Activated CD4-positive, alpha-beta T cell treated with anti-CD3 and anti-CD28 coated beads for 36 hours (primary cell): ENCODE measurements at regions not wholly inside any gene's neighbourhood (a gene's known extent, or its start where the extent isn't known, plus 50 kb on each side); places are given as distances from the start of the nearest gene placed in this dataset.
"Not testable (repeated sequence)": the region's sequence is repeated elsewhere in the genome, so short reads cannot be mapped to it uniquely, and the experiment has no call there.

Source experiments
- ATAC-seq: fragments of 200-7000 bp; cut with Tn5 transposase; one replicate; pipeline ENCODE4 v1.10.0; 2021; ENCODE audit warnings: mild to moderate bottlenecking, moderate library complexity
- CTCF ChIA-PET: fragments of 350-600 bp; sonication (Branson Sonifier 250); formaldehyde crosslinking; loops from one replicate; lab custom pipeline; 2021; ENCODE audit warnings: antibody characterized with exemption; lab: Charles Lee
- POLR2A ChIA-PET: fragments of 350-600 bp; sonication (Branson Sonifier 250); formaldehyde crosslinking; loops from one replicate; lab custom pipeline; 2021; ENCODE audit warnings: antibody characterized with exemption, inconsistent platforms; lab: Charles Lee
- DNase-seq: peaks from one replicate; pipeline ENCODE4 v3.0.0-alpha.2; 2020
- H3K27ac Mint-ChIP-seq: one replicate; pipeline ENCODE4 v1.8.0; 2021; ENCODE audit warnings: mixed read lengths
- H3K27me3 Mint-ChIP-seq: one replicate; pipeline ENCODE4 v1.8.0; 2021; ENCODE audit warnings: mixed read lengths
- H3K36me3 Mint-ChIP-seq: one replicate; pipeline ENCODE4 v1.8.0; 2021; ENCODE audit warnings: low read depth, mixed read lengths
- H3K4me1 Mint-ChIP-seq: one replicate; pipeline ENCODE4 v1.8.0; 2021; ENCODE audit warnings: mixed read lengths
- H3K4me3 Mint-ChIP-seq: one replicate; pipeline ENCODE4 v1.8.0; 2021; ENCODE audit warnings: mild to moderate bottlenecking, moderate library complexity, mixed read lengths
- H3K9me3 Mint-ChIP-seq: one replicate; pipeline ENCODE4 v1.8.0; 2021; ENCODE audit warnings: low read depth, mixed read lengths
- intact Hi-C, 2 experiments: fragments of 100-400 bp; cut with DNase I in 1 of 2; cut with micrococcal nuclease in 1 of 2; formaldehyde crosslinking; loops; one replicate each; pipeline versions ENCODE4 v1.14.2 to v1.15.1; 2022 to 2024; cut with DNase I, micrococcal nuclease

- Mint-ChIP-seq H3K27ac (no peak overlapping the region), H3K4me3 (no peak overlapping the region), H3K9me3 (no peaks in the 10 kb centered on the region), H3K4me1 (no peaks in the 10 kb centered on the region), H3K27me3 (no peaks in the 10 kb centered on the region), H3K36me3 (no peaks in the 10 kb centered on the region)
- ChIA-PET POLR2A (no interaction called here), CTCF (no interaction called here)
- intact Hi-C loops = no loop called here
- ATAC-seq = no peak
- DNase-seq = no peak
Measured at GRCh38 chr1:215287362-215287761, 204.8 kb downstream of the KCNK2 start.

- no peaks in the 10 kb centered on the region for H3K27me3 Mint-ChIP-seq
- ChIA-PET CTCF (no interaction called here), POLR2A (no interaction called here)
- no peaks in the 10 kb centered on the region for H3K36me3 Mint-ChIP-seq
- H3K9me3 Mint-ChIP-seq = peaks cover 4% of the 10 kb centered on the region
- intact Hi-C loops = no loop called here
- DNase-seq (no peak), ATAC-seq (no peak)
- no peak overlapping the region for H3K27ac Mint-ChIP-seq
- no peaks in the 10 kb centered on the region for H3K4me1 Mint-ChIP-seq
- H3K4me3 Mint-ChIP-seq = no peak overlapping the region
Measured at GRCh38 chr1:215290018-215290417, 207.5 kb downstream of the KCNK2 start.

GRCh38 chr1:215292932-215293331 lies 210.4 kb downstream of the KCNK2 start:
- peaks cover 4% of the 10 kb centered on the region for H3K9me3 Mint-ChIP-seq
- ChIA-PET POLR2A (no interaction called here), CTCF (no interaction called here)
- no peak overlapping the region for H3K27ac Mint-ChIP-seq
- ATAC-seq (no peak), DNase-seq (no peak)
- intact Hi-C loops = no loop called here
- no peaks in the 10 kb centered on the region for H3K36me3 Mint-ChIP-seq
- no peaks in the 10 kb centered on the region for H3K4me1 Mint-ChIP-seq
- H3K4me3 Mint-ChIP-seq = no peak overlapping the region
- no peaks in the 10 kb centered on the region for H3K27me3 Mint-ChIP-seq

- Mint-ChIP-seq H3K9me3 (no peaks in the 10 kb centered on the region), H3K36me3 (no peaks in the 10 kb centered on the region), H3K27me3 (no peaks in the 10 kb centered on the region), H3K4me1 (no peaks in the 10 kb centered on the region), H3K27ac (no peak overlapping the region), H3K4me3 (no peak overlapping the region)
- no peak for DNase-seq
- ChIA-PET CTCF (no interaction called here), POLR2A (interaction anchor here (0.7 kb wide), 1 partner anchor 224 kb away, joined by 3 read pairs; the partner anchor contains the start of gene KCNK2)
- intact Hi-C loops = no loop called here
- no peak for ATAC-seq
Measured at GRCh38 chr1:215306426-215306825, 223.9 kb downstream of the KCNK2 start.

- no peak for DNase-seq
- no peak overlapping the region for H3K4me3 Mint-ChIP-seq
- H3K27ac Mint-ChIP-seq = no peak overlapping the region
- no peak for ATAC-seq
- ChIA-PET CTCF (no interaction called here), POLR2A (no interaction called here)
- H3K36me3 Mint-ChIP-seq = no peaks in the 10 kb centered on the region
- H3K27me3 Mint-ChIP-seq = no peaks in the 10 kb centered on the region
- H3K9me3 Mint-ChIP-seq = no peaks in the 10 kb centered on the region
- no peaks in the 10 kb centered on the region for H3K4me1 Mint-ChIP-seq
- intact Hi-C loops = no loop called here
Measured at GRCh38 chr1:215321802-215322201, 239.3 kb downstream of the KCNK2 start.

GRCh38 chr1:215323992-215324391 lies 241.5 kb downstream of the KCNK2 start:
- DNase-seq, intact Hi-C loops, CTCF ChIA-PET, H3K27me3 Mint-ChIP-seq, H3K9me3 Mint-ChIP-seq, H3K36me3 Mint-ChIP-seq, POLR2A ChIA-PET, ATAC-seq, H3K4me1 Mint-ChIP-seq, H3K4me3 Mint-ChIP-seq, H3K27ac Mint-ChIP-seq: not testable (repeated sequence)

GRCh38 chr1:215330426-215330825 lies 236.7 kb upstream of the KCTD3 start:
- Mint-ChIP-seq H3K4me1 (no peaks in the 10 kb centered on the region), H3K9me3 (peaks cover 1% of the 10 kb centered on the region), H3K27ac (no peak overlapping the region), H3K36me3 (no peaks in the 10 kb centered on the region), H3K4me3 (no peak overlapping the region), H3K27me3 (no peaks in the 10 kb centered on the region)
- no peak for DNase-seq
- no peak for ATAC-seq
- intact Hi-C loops = no loop called here
- POLR2A ChIA-PET = no interaction called here
- CTCF ChIA-PET = no interaction called here

GRCh38 chr1:215344539-215344938 lies 222.6 kb upstream of the KCTD3 start:
- Mint-ChIP-seq H3K4me3 (no peak overlapping the region), H3K36me3 (no peaks in the 10 kb centered on the region), H3K9me3 (no peaks in the 10 kb centered on the region), H3K27me3 (no peaks in the 10 kb centered on the region), H3K27ac (no peak overlapping the region), H3K4me1 (no peaks in the 10 kb centered on the region)
- DNase-seq = no peak
- ChIA-PET POLR2A (no interaction called here), CTCF (no interaction called here)
- intact Hi-C loops = no loop called here
- ATAC-seq = no peak

- Mint-ChIP-seq H3K27me3 (no peaks in the 10 kb centered on the region), H3K27ac (no peak overlapping the region), H3K36me3 (no peaks in the 10 kb centered on the region), H3K4me1 (no peaks in the 10 kb centered on the region), H3K4me3 (no peak overlapping the region), H3K9me3 (no peaks in the 10 kb centered on the region)
- ChIA-PET POLR2A (no interaction called here), CTCF (no interaction called here)
- intact Hi-C loops = no loop called here
- DNase-seq (no peak), ATAC-seq (no peak)
Measured at GRCh38 chr1:215345208-215345607, 221.9 kb upstream of the KCTD3 start.

GRCh38 chr1:215345766-215346165 lies 221.3 kb upstream of the KCTD3 start:
- H3K27ac Mint-ChIP-seq = no peak overlapping the region
- DNase-seq (no peak), ATAC-seq (no peak)
- no peaks in the 10 kb centered on the region for H3K27me3 Mint-ChIP-seq
- ChIA-PET CTCF (no interaction called here), POLR2A (no interaction called here)
- intact Hi-C loops = no loop called here
- H3K4me1 Mint-ChIP-seq = no peaks in the 10 kb centered on the region
- no peaks in the 10 kb centered on the region for H3K36me3 Mint-ChIP-seq
- no peaks in the 10 kb centered on the region for H3K9me3 Mint-ChIP-seq
- H3K4me3 Mint-ChIP-seq = no peak overlapping the region

GRCh38 chr1:215357901-215358300 lies 209.2 kb upstream of the KCTD3 start:
- intact Hi-C loops = no loop called here
- CTCF ChIA-PET = no interaction called here
- H3K27me3 Mint-ChIP-seq = no peaks in the 10 kb centered on the region
- no peak overlapping the region for H3K27ac Mint-ChIP-seq
- H3K4me1 Mint-ChIP-seq = no peaks in the 10 kb centered on the region
- no peaks in the 10 kb centered on the region for H3K9me3 Mint-ChIP-seq
- no peak overlapping the region for H3K4me3 Mint-ChIP-seq
- DNase-seq = no peak
- no peak for ATAC-seq
- POLR2A ChIA-PET = no interaction called here
- no peaks in the 10 kb centered on the region for H3K36me3 Mint-ChIP-seq

GRCh38 chr1:215358356-215358755 lies 208.7 kb upstream of the KCTD3 start:
- DNase-seq (no peak), ATAC-seq (no peak)
- ChIA-PET POLR2A (no interaction called here), CTCF (interaction anchor here (1.0 kb wide), 1 partner anchor 9 kb away, joined by 3 read pairs; no protein-coding TSS in a partner anchor)
- intact Hi-C loops = no loop called here
- Mint-ChIP-seq H3K4me3 (no peak overlapping the region), H3K27ac (no peak overlapping the region), H3K36me3 (no peaks in the 10 kb centered on the region), H3K27me3 (no peaks in the 10 kb centered on the region), H3K4me1 (no peaks in the 10 kb centered on the region), H3K9me3 (no peaks in the 10 kb centered on the region)

GRCh38 chr1:215360031-215360430 lies 207.1 kb upstream of the KCTD3 start:
- Mint-ChIP-seq H3K9me3 (no peaks in the 10 kb centered on the region), H3K27me3 (no peaks in the 10 kb centered on the region), H3K27ac (no peak overlapping the region), H3K4me3 (no peak overlapping the region), H3K4me1 (no peaks in the 10 kb centered on the region), H3K36me3 (no peaks in the 10 kb centered on the region)
- ATAC-seq (no peak), DNase-seq (no peak)
- intact Hi-C loops = loop anchor here in 1 of 2 experiments (5.0 kb wide), 1 partner anchor 48 kb away; no protein-coding TSS in a partner anchor
- ChIA-PET POLR2A (no interaction called here), CTCF (no interaction called here)
